H54 (cell line): ENCODE measurements at regions not wholly inside any gene's neighbourhood (a gene's known extent, or its start where the extent isn't known, plus 50 kb on each side); places are given as distances from the start of the nearest gene placed in this dataset.

Experiments
- DNase-seq: peaks from one replicate; pipeline ENCODE4 v3.0.0; 2011; ENCODE audit warnings: low spot score, mixed read lengths; ENCODE audit not compliant: insufficient read length
- FAIRE-seq: peaks from 3 replicates; lab custom pipeline; 2011; peaks lifted over from hg19 to GRCh38; lab: Jason Lieb, UNC
- POLR2A ChIP-seq: IDR thresholded peaks from 2 replicates; pipeline ENCODE4 v1.6.1; 2011; ENCODE audit warnings: low read depth, mild to moderate bottlenecking, low read length

GRCh38 chr2:239671916-239672849, 271.4 kb upstream of the HDAC4 start:
- DNase-seq (no peak), FAIRE-seq (no peak)
- no peak for TF ChIP-seq POLR2A

- DNase-seq (no peak), FAIRE-seq (no peak)
- no peak for TF ChIP-seq POLR2A
Measured at GRCh38 chr2:239671471-239671870, 270.7 kb upstream of the HDAC4 start.

- no peak for FAIRE-seq
- TF ChIP-seq POLR2A, result no peak
- no peak for DNase-seq
Measured at GRCh38 chr2:239670463-239671120, 269.8 kb upstream of the HDAC4 start.

- DNase-seq (no peak), FAIRE-seq (no peak)
- no peak for TF ChIP-seq POLR2A
Measured at GRCh38 chr2:239669899-239670460, 269.2 kb upstream of the HDAC4 start.

GRCh38 chr2:239669181-239669898, 268.5 kb upstream of the HDAC4 start:
- no peak for TF ChIP-seq POLR2A
- FAIRE-seq, result no peak
- DNase-seq, result no peak

- no peak for TF ChIP-seq POLR2A
- no peak for FAIRE-seq
- DNase-seq, result no peak
Measured at GRCh38 chr2:239668651-239669050, 267.8 kb upstream of the HDAC4 start.

- DNase-seq (no peak), FAIRE-seq (no peak)
- no peak for TF ChIP-seq POLR2A
Measured at GRCh38 chr2:239668042-239668441, 267.2 kb upstream of the HDAC4 start.

GRCh38 chr2:239667431-239667985, 266.7 kb upstream of the HDAC4 start:
- DNase-seq (no peak), FAIRE-seq (no peak)
- TF ChIP-seq POLR2A, result no peak

GRCh38 chr2:239666855-239667376, 266.1 kb upstream of the HDAC4 start:
- no peak for FAIRE-seq

GRCh38 chr2:239666053-239666854, 265.4 kb upstream of the HDAC4 start:
- TF ChIP-seq POLR2A, result no peak
- FAIRE-seq (no peak), DNase-seq (no peak)

More at GRCh38 chr2:239666855-239667376, 266.1 kb upstream of the HDAC4 start:
- TF ChIP-seq POLR2A, result no peak
- DNase-seq, result no peak

GRCh38 chr2:239664216-239664810, 263.5 kb upstream of the HDAC4 start:
- FAIRE-seq (no peak), DNase-seq (no peak)
- TF ChIP-seq POLR2A, result no peak

GRCh38 chr2:239663364-239663924, 262.6 kb upstream of the HDAC4 start:
- TF ChIP-seq POLR2A, result no peak
- FAIRE-seq, result no peak
- no peak for DNase-seq
